NCI-H146 treated with DMSO at 0.1 percent for 48 hours (cell line): ENCODE measurements at regions not wholly inside any gene's neighbourhood (a gene's known extent, or its start where the extent isn't known, plus 50 kb on each side); places are given as distances from the start of the nearest gene placed in this dataset.

ENCODE experiments used
- DNase-seq: peaks from one replicate; lab custom pipeline; 2025; ENCODE audit not compliant: unreplicated experiment; lab: John Stamatoyannopoulos, UW

DNA sequence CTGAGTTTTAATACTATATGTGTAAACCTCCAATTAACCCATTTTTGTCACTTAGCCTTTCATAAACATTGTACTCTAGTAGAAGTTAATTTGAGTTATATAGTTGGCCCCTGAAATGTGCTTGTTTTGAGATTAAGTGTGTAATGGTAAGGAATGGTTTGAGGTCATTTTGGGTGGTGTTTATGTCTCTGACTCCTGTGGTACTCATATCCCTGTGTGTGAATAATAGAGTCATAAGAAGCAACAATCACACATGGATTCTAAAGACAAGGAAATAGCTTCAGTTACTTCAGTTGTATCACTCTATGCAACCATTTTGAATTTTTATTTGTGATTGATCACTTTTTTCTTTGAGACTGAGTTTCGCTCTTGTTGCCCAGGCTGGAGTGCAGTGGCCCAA lies 408.5 kb downstream of the MFSD1 start:
- DNase-seq = no peak

DNA sequence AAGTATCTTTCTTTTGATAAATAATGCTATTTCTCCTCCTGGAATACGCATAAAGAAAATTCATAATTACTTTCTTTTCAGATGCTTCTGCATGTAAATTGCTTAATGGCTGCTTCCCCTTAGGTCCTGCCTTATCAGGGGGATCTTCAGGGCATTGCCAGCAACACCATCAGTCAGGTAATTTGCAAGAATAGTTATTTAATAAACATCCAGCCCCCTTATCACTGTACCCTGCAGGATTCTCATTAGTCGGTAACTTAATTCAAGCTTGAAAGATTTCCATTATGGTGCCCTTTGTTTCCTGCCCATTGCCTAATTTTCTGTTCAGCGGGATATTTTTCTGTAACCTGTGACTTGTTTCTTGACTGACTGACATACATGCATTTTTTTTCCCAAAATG lies 414.5 kb downstream of the MFSD1 start:
- DNase-seq = no peak

DNA sequence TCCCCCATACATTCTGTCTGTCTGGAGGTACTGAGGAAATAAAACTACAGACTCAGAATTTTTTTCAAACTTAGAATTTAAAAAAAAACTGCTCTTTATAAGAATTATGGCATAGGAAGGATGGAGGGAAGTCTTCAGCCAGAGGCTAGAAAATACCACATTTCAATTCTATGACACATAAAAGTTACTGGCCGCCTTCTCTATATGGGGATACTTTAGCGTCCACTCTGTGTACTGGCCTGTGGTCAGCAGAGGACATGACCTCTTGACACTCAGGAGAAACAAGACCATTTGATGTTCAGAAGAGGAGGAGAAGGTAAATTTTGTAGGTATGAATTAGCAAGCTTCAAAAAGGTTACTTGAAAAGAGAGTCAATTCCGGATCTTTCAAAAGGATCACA lies 417.4 kb downstream of the MFSD1 start:
- no peak for DNase-seq

DNA sequence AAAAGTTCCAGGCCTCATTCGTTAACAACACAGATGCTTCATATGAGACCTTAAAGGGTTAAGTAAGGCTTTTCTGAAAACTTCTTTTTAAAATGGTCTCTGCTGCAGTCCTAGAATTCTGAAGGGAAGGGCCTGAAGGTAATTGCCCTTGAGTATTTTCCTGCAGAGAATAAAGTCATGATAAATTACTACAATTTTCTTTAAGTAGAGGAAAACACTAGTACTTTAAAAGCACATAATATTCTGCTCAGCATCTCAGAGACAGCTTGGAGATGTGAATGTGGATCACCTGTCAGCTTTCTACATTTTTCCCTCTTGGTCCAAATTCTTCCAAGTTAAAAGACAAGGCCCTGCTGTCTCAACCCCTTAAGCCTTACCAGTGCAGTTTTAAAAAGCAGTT lies 419.5 kb downstream of the MFSD1 start:
- no peak for DNase-seq

DNA sequence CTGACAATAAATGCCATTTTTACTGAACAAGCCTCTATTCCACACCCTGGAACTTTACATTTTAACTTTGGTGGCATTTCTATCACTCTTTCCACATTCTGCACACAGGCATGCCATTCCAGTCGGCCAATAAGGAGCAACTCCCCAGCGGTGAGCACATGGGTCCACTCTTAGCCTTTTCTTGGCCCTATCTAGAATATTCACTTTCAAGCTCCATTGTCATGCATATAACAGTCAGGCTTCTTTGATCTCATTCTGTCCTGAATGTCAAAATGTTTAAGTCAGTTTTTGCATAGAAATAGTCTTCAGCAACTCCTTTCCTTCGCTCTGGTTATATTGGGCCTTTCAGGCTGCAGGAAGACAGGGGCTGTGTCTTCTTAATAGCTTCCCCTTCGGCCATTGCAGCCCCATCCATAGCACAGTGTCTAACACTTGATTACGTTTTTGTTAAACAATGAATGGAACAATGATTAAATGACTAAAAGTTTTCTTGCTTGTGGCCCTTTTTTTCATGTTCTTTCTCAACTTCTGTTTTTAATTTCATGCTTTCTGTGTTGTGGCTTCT lies 427.3 kb downstream of the MFSD1 start:
- DNase-seq = no peak

DNA sequence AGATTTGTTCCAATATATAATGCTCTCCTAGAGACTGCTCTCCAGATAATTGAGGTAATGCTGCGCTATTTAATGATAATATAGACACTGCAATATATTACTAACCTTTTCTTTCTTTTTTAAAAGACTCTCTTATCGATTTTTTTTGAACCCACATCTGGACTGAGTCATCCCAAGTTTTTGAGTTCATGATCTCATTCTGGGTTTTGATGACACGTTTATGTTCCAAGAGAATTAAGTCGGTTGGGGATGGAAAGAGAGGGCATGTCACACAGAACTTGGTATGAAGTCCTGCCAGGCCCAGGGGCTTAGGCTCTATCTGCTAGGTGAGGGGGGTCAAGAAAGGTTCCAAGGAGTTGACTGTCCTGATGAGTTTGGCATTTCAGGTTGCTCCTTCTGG lies 431.1 kb downstream of the MFSD1 start:
- DNase-seq = no peak

GRCh38 chr3:159233734-159234133 lies 431.9 kb downstream of the MFSD1 start:
- DNase-seq = no peak

- no peak for DNase-seq
These were observed 432.5 kb downstream of the MFSD1 start for GRCh38 chr3:159234306-159234705.

- DNase-seq = no peak
These were observed 434.5 kb downstream of the MFSD1 start for GRCh38 chr3:159236321-159236720.

GRCh38 chr3:159237226-159237625 lies 435.4 kb downstream of the MFSD1 start:
- DNase-seq = no peak

DNA sequence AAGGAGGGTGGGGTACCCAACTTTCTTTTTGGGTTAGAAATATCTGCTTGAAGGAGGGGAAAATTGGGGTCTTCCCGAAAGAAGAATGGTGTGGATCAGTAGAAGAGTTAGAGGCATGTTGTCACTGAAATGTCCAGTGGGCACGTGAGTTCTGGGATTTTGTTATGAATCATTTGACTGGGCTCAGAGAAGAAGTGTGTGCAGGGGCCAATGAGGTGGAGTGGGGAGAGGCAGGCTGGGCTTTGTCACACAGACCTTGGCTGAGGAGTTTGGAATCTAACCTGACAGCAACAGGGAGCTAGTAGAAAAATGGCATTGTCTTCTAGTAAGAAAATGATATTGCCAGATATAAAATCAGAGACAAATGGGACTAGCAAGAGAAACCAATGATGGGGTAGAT lies 436.8 kb downstream of the MFSD1 start:
- no peak for DNase-seq

DNA sequence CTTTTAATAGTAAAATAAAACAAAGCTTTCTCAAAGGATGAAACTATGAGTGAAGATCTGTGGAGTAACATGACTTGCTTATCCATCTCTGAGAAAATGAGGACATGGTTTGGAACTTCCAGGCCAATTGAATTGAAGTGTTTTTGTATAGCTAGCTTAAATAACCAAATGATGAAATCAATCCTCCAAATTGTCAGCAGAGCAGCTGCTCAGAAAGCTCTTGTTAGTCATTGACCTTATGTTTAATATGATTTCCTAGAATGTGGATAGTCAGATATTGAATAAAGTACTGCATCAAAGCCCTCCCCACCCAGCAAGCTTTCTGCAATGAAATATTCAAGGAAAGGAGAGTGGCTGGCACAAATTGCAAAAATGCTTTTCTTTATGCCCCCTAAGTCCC lies 437.2 kb downstream of the MFSD1 start:
- no peak for DNase-seq

GRCh38 chr3:159244933-159245332 lies 443.1 kb downstream of the MFSD1 start:
- DNase-seq = no peak

GRCh38 chr3:159245871-159246270 lies 444.0 kb downstream of the MFSD1 start:
- no peak for DNase-seq

GRCh38 chr3:159246385-159246784 lies 444.5 kb downstream of the MFSD1 start:
- DNase-seq = no peak

DNA sequence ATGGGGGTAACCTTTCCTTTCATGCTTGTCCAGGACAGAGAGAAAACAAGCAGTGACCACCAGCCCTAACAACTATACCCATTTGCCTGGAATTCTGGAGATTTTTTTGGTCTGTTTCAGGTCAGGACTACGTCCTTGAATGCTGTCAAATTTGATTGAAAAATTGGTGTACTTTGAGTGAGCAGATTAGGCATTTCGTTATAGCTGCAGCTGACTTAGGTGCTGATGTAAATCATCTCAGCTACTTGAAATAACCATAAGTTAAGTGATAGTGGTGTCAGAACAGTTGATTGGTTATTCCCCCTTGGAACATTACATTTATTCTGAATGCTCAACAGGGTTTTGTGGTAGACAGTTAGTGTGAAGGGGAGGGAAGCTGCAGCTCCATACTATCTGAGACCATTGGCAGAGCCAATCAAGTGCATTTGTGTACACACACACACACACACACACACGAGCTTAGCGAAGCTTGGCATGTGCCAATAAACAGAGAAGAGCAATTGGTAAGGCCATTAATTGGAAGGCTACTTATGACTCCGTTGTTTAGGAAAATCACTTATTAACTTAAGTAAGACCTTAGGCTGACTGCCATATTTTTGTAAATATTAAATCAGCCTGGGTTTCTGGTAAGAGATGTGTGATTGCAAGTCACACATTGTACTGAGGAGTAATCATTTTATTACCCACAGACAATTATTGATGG lies 447.8 kb downstream of the MFSD1 start:
- DNase-seq = no peak

- no peak for DNase-seq
These were observed 449.1 kb downstream of the MFSD1 start for GRCh38 chr3:159250961-159251360.

GRCh38 chr3:159252274-159252673 lies 450.4 kb downstream of the MFSD1 start:
- no peak for DNase-seq

GRCh38 chr3:159252772-159253384 lies 451.0 kb downstream of the MFSD1 start:
- peak; percentile 22 for DNase-seq

GRCh38 chr3:159253860-159254259 lies 452.0 kb downstream of the MFSD1 start:
- no peak for DNase-seq

GRCh38 chr3:159257954-159258353 lies 456.1 kb downstream of the MFSD1 start:
- no peak for DNase-seq

GRCh38 chr3:159258934-159259333 lies 457.1 kb downstream of the MFSD1 start:
- no peak for DNase-seq
